Activated CD8-positive, alpha-beta T cell treated with anti-CD3 and anti-CD28 coated beads for 36 hours (primary cell): ENCODE measurements at regions not wholly inside any gene's neighbourhood (a gene's known extent, or its start where the extent isn't known, plus 50 kb on each side); places are given as distances from the start of the nearest gene placed in this dataset.

Experiments used
- ATAC-seq: fragments of 200-7000 bp; cut with Tn5 transposase; one replicate; pipeline ENCODE4 v1.10.0; 2021; ENCODE audit warnings: mild to moderate bottlenecking, moderate library complexity
- CTCF ChIA-PET: fragments of 350-600 bp; sonication (Branson Sonifier 250); formaldehyde crosslinking; loops from one replicate; lab custom pipeline; 2021; ENCODE audit warnings: antibody characterized with exemption; lab: Charles Lee
- POLR2A ChIA-PET: fragments of 350-600 bp; sonication (Branson Sonifier 250); formaldehyde crosslinking; loops from one replicate; lab custom pipeline; 2021; ENCODE audit warnings: antibody characterized with exemption; lab: Charles Lee
- DNase-seq: peaks from one replicate; pipeline ENCODE4 v3.0.0-alpha.2; 2020
- H3K27ac Mint-ChIP-seq: one replicate; pipeline ENCODE4 v1.8.0; 2021; ENCODE audit warnings: mild to moderate bottlenecking, mixed read lengths
- H3K27me3 Mint-ChIP-seq: one replicate; pipeline ENCODE4 v1.8.0; 2021; ENCODE audit warnings: mixed read lengths
- H3K36me3 Mint-ChIP-seq: one replicate; pipeline ENCODE4 v1.8.0; 2021; ENCODE audit warnings: low read depth, mixed read lengths
- H3K4me1 Mint-ChIP-seq: one replicate; pipeline ENCODE4 v1.8.0; 2021; ENCODE audit warnings: low read depth, mixed read lengths
- H3K4me3 Mint-ChIP-seq: one replicate; pipeline ENCODE4 v1.8.0; 2021; ENCODE audit warnings: mild to moderate bottlenecking, moderate library complexity, mixed read lengths
- H3K9me3 Mint-ChIP-seq: one replicate; pipeline ENCODE4 v1.8.0; 2021; ENCODE audit warnings: mixed read lengths
- CTCF ChIP-seq: fragments of 200-600 bp; IDR thresholded peaks from one replicate; pipeline ENCODE4 v1.8.0; 2022; ENCODE audit warnings: antibody characterized with exemption, mild to moderate bottlenecking
- intact Hi-C: fragments of 100-400 bp; cut with micrococcal nuclease; formaldehyde crosslinking; loops from one replicate; pipeline ENCODE4 v1.10.0; 2022

GRCh38 chr4:144357975-144358374, 217.5 kb upstream of the GYPA start:
- H3K27ac Mint-ChIP-seq, result no peak overlapping the region
- intact Hi-C loops, result no loop called here
- POLR2A ChIA-PET, result no interaction called here

GRCh38 chr4:144360146-144360793, 219.8 kb upstream of the GYPA start:
- ATAC-seq (peak; percentile 30), DNase-seq (no peak)
- Mint-ChIP-seq H3K4me3 (no peak overlapping the region), H3K27ac (no peak overlapping the region), H3K27me3 (peaks cover 12% of the 10 kb centered on the region), H3K36me3 (no peaks in the 10 kb centered on the region), H3K9me3 (no peaks in the 10 kb centered on the region), H3K4me1 (peaks cover 5% of the 10 kb centered on the region)
- CTCF ChIA-PET, result no interaction called here
- POLR2A ChIA-PET, result no interaction called here
- intact Hi-C loops, result no loop called here
- no peak for TF ChIP-seq CTCF

More at GRCh38 chr4:144357975-144358374, 217.5 kb upstream of the GYPA start:
- CTCF ChIA-PET, result no interaction called here
- Mint-ChIP-seq H3K4me1 (peaks cover 5% of the 10 kb centered on the region), H3K27me3 (peaks cover 16% of the 10 kb centered on the region), H3K36me3 (no peaks in the 10 kb centered on the region), H3K4me3 (no peak overlapping the region), H3K9me3 (no peaks in the 10 kb centered on the region)
- TF ChIP-seq CTCF, result no peak
- no peak for DNase-seq
- ATAC-seq, result no peak

GRCh38 chr4:144362366-144362765, 221.8 kb upstream of the GYPA start:
- no peak for TF ChIP-seq CTCF
- ATAC-seq (no peak), DNase-seq (no peak)
- Mint-ChIP-seq H3K9me3 (no peaks in the 10 kb centered on the region), H3K27me3 (peaks cover 2% of the 10 kb centered on the region), H3K27ac (no peak overlapping the region), H3K36me3 (no peaks in the 10 kb centered on the region), H3K4me3 (no peak overlapping the region), H3K4me1 (no peaks in the 10 kb centered on the region)
- intact Hi-C loops, result no loop called here
- ChIA-PET POLR2A (no interaction called here), CTCF (no interaction called here)

- CTCF ChIA-PET, result no interaction called here
- POLR2A ChIA-PET, result no interaction called here
- ATAC-seq (no peak), DNase-seq (no peak)
- Mint-ChIP-seq H3K9me3 (no peaks in the 10 kb centered on the region), H3K27ac (no peak overlapping the region), H3K4me1 (no peaks in the 10 kb centered on the region), H3K36me3 (no peaks in the 10 kb centered on the region), H3K4me3 (no peak overlapping the region), H3K27me3 (peaks cover 1% of the 10 kb centered on the region)
- intact Hi-C loops, result no loop called here
- no peak for TF ChIP-seq CTCF
These were observed 223.4 kb upstream of the GYPA start for GRCh38 chr4:144363890-144364289.

- POLR2A ChIA-PET, result no interaction called here
- DNase-seq (no peak), ATAC-seq (no peak)
- H3K9me3 Mint-ChIP-seq, result no peaks in the 10 kb centered on the region
- H3K27ac Mint-ChIP-seq, result no peak overlapping the region
- no peaks in the 10 kb centered on the region for H3K36me3 Mint-ChIP-seq
- no peak overlapping the region for H3K4me3 Mint-ChIP-seq
- H3K27me3 Mint-ChIP-seq, result no peaks in the 10 kb centered on the region
- TF ChIP-seq CTCF, result no peak
- intact Hi-C loops, result no loop called here
- no peaks in the 10 kb centered on the region for H3K4me1 Mint-ChIP-seq
- CTCF ChIA-PET, result no interaction called here
These were observed 225.9 kb upstream of the GYPA start for GRCh38 chr4:144366425-144366824.
